ENCODE measurements at regions not wholly inside any gene's neighbourhood (a gene's known extent, or its start where the extent isn't known, plus 50 kb on each side); places are given as distances from the start of the nearest gene placed in this dataset.

DNA sequence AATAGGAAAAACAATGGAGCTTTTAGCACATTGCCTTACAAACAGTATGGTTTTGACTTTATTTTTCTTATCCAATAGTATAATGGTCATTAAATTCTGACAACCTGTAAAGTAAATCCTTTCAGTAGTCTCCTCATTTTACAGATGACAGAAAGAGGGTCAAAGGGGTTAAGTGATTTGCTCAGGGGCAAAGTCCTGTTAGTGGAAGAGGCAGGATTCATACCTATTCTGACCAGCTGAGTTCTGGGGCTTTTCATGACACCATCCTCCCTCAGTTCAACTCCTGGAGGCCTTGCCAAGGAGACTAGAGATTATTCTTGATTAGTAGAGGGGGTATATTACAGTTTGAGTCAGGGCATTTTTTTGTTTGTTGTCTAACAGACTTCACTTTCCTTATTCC lies 278.7 kb upstream of the DUSP10 start:
- DNase-seq, result no peak
- intact Hi-C loops (cut with micrococcal nuclease), result no loop called here
- H3K4me1 Mint-ChIP-seq, result no peaks in the 10 kb centered on the region
- TF ChIP-seq CTCF (IDR thresholded peaks at IDR 0.05), result no peak
- ChIA-PET POLR2A (no interaction called here), CTCF (interaction anchor here (0.5 kb wide), 1 partner anchor 87 kb away, joined by 4 read pairs; no protein-coding TSS in a partner anchor)
- no peaks in the 10 kb centered on the region for H3K9me3 Mint-ChIP-seq
- no peaks in the 10 kb centered on the region for H3K36me3 Mint-ChIP-seq (ENCODE audit: low read depth)
- no peak overlapping the region for H3K4me3 Mint-ChIP-seq
- H3K27me3 Mint-ChIP-seq, result no peaks in the 10 kb centered on the region
- H3K27ac Mint-ChIP-seq, result no peak overlapping the region
- no peak for ATAC-seq (ENCODE audit: low read depth)

DNA sequence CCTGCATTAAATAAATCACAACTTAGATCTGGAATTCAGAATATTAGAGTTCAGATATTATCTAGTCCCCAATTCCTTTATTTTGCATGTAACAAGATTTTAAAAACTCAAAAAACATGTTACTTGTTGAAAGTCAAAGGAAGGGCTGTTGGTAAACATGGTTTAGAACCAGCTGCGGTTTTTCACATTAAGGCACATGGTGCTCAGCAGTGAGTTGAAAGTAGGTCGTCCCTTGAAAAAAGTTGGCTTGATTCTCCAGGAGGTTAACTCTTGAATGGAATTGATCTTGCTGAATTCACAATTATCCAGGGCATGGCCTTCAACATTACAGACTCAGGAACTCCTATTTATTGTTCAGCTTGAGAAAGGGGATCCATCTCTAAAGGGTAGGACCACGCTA lies 277.1 kb upstream of the DUSP10 start:
- Mint-ChIP-seq H3K4me3 (no peak overlapping the region), H3K9me3 (no peaks in the 10 kb centered on the region), H3K27me3 (no peaks in the 10 kb centered on the region), H3K4me1 (no peaks in the 10 kb centered on the region), H3K27ac (no peak overlapping the region), H3K36me3 (ENCODE audit: low read depth) (no peaks in the 10 kb centered on the region)
- ChIA-PET POLR2A (interaction anchor here (0.5 to 0.6 kb wide), 2 partner anchors 23 to 306 kb away, joined by 3 to 5 read pairs; no protein-coding TSS in a partner anchor), CTCF (interaction anchor here (1.1 kb wide), 1 partner anchor 9 kb away, joined by 3 read pairs; no protein-coding TSS in a partner anchor)
- DNase-seq (no peak), ATAC-seq (ENCODE audit: low read depth) (no peak)
- TF ChIP-seq CTCF (IDR thresholded peaks at IDR 0.05), result no peak
- intact Hi-C loops (cut with micrococcal nuclease), result no loop called here

DNA sequence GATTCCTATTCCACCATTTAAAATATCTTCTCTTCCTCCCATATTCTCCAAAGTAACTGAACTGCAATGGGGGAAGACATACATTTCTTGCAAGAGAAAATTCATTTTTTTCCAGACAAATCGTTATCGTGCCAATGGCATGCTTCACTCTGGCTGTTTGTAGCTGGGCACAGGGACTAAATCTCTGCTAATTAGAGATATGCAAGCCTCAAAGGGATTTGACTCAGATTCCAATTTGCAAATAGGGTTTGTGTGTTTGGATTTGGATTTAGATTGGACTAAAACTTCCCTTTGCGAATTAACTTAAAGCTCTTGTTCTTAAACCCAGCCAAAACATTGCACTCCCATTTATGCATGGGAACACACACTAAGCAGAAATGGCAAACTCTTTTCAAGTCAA lies 276.2 kb upstream of the DUSP10 start:
- Mint-ChIP-seq H3K36me3 (ENCODE audit: low read depth) (no peaks in the 10 kb centered on the region), H3K27me3 (no peaks in the 10 kb centered on the region), H3K9me3 (no peaks in the 10 kb centered on the region), H3K4me1 (no peaks in the 10 kb centered on the region), H3K4me3 (no peak overlapping the region), H3K27ac (no peak overlapping the region)
- ATAC-seq (ENCODE audit: low read depth), result no peak
- POLR2A ChIA-PET, result interaction anchor here (0.6 kb wide), 1 partner anchor 28 kb away, joined by 4 read pairs; no protein-coding TSS in a partner anchor
- DNase-seq, result no peak
- no peak for TF ChIP-seq CTCF (IDR thresholded peaks at IDR 0.05)
- intact Hi-C loops (cut with micrococcal nuclease), result no loop called here
- CTCF ChIA-PET, result interaction anchor here (1.5 kb wide), 1 partner anchor 9 kb away, joined by 4 read pairs; no protein-coding TSS in a partner anchor

GRCh38 chr1:222015686-222016085 lies 273.8 kb upstream of the DUSP10 start:
- no peaks in the 10 kb centered on the region for H3K9me3 Mint-ChIP-seq
- intact Hi-C loops (cut with micrococcal nuclease), result no loop called here
- ChIA-PET POLR2A (interaction anchor here (0.9 kb wide), 1 partner anchor 12 kb away, joined by 3 read pairs; no protein-coding TSS in a partner anchor), CTCF (interaction anchor here (0.7 kb wide), 1 partner anchor 538 kb away, joined by 3 read pairs; no protein-coding TSS in a partner anchor)
- TF ChIP-seq CTCF (IDR thresholded peaks at IDR 0.05), result no peak
- no peaks in the 10 kb centered on the region for H3K36me3 Mint-ChIP-seq (ENCODE audit: low read depth)
- ATAC-seq (ENCODE audit: low read depth) (no peak), DNase-seq (no peak)
- no peak overlapping the region for H3K4me3 Mint-ChIP-seq
- no peaks in the 10 kb centered on the region for H3K4me1 Mint-ChIP-seq
- no peak overlapping the region for H3K27ac Mint-ChIP-seq
- H3K27me3 Mint-ChIP-seq, result no peaks in the 10 kb centered on the region

GRCh38 chr1:222014001-222014400 lies 272.1 kb upstream of the DUSP10 start:
- no peaks in the 10 kb centered on the region for H3K27me3 Mint-ChIP-seq
- H3K9me3 Mint-ChIP-seq, result no peaks in the 10 kb centered on the region
- no peak for TF ChIP-seq CTCF (IDR thresholded peaks at IDR 0.05)
- ATAC-seq (ENCODE audit: low read depth), result no peak
- peaks cover 1% of the 10 kb centered on the region for H3K4me1 Mint-ChIP-seq
- POLR2A ChIA-PET, result interaction anchor here (0.6 kb wide), 1 partner anchor 281 kb away, joined by 6 read pairs; no protein-coding TSS in a partner anchor
- intact Hi-C loops (cut with micrococcal nuclease), result no loop called here
- H3K27ac Mint-ChIP-seq, result no peak overlapping the region
- DNase-seq, result no peak
- H3K4me3 Mint-ChIP-seq, result no peak overlapping the region
- CTCF ChIA-PET, result no interaction called here
- H3K36me3 Mint-ChIP-seq (ENCODE audit: low read depth), result no peaks in the 10 kb centered on the region
